ENCODE measurements at regions not wholly inside any gene's neighbourhood (a gene's known extent, or its start where the extent isn't known, plus 50 kb on each side); places are given as distances from the start of the nearest gene placed in this dataset.
"Not testable (repeated sequence)": the region's sequence is repeated elsewhere in the genome, so short reads cannot be mapped to it uniquely, and the experiment has no call there.

DNA sequence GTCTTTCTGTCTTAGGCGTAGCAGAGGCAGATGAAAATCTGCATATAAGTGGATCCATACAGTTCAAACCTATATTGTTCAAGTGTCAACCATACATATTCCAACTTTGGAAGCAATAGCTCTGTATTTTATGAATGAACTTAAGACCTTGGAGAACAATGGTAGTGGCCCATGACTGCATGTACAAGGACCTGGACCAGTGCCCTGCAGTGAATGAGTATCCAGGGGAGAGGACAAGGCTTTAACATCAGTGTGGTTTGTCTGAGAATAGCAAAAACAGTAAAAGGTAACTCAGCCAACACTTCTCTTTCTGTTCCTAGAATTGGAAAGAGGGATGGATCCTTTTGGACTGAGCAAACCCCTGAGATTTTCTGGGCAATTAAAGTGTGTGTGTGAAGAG lies 230.8 kb upstream of the LINC00305 start:
- H3K4me1 ChIP-seq (replicated peaks) = no peaks in the 10 kb centered on the region
- intact Hi-C loops (cut with DNase I) = no loop called here
- no peak overlapping the region for H3K27ac ChIP-seq
- no peak for TF ChIP-seq POLR2AphosphoS5 (IDR thresholded peaks at IDR 0.05)
- no peak for TF ChIP-seq POLR2A (IDR thresholded peaks at IDR 0.05)
- no peak for TF ChIP-seq CTCF (IDR thresholded peaks at IDR 0.05)
- no peak overlapping the region for H3K4me3 ChIP-seq
- no peaks in the 10 kb centered on the region for H3K27me3 ChIP-seq (replicated peaks; ENCODE audit: insufficient read depth)
- 97% methylated on average over 1 of the region's 1 CpG for WGBS
- no peaks in the 10 kb centered on the region for H3K9me3 ChIP-seq
- DNase-seq (ENCODE audit: low spot score) = no peak
- H3K36me3 ChIP-seq = no peaks in the 10 kb centered on the region

- DNase-seq (ENCODE audit: low spot score) = no peak
- Histone ChIP-seq H3K9me3 (no peaks in the 10 kb centered on the region), H3K27me3 (replicated peaks; ENCODE audit: insufficient read depth) (no peaks in the 10 kb centered on the region), H3K4me1 (replicated peaks) (no peaks in the 10 kb centered on the region), H3K27ac (no peak overlapping the region), H3K36me3 (no peaks in the 10 kb centered on the region), H3K4me3 (no peak overlapping the region)
- 82% methylated on average over 4 of the region's 4 CpGs for WGBS
- intact Hi-C loops (cut with DNase I) = no loop called here
- no peak for TF ChIP-seq POLR2A (IDR thresholded peaks at IDR 0.05)
- TF ChIP-seq CTCF (IDR thresholded peaks at IDR 0.05) = no peak
- no peak for TF ChIP-seq POLR2AphosphoS5 (IDR thresholded peaks at IDR 0.05)
These were observed 228.6 kb upstream of the LINC00305 start for GRCh38 chr18:64377446-64377845.

GRCh38 chr18:64372850-64373249 lies 224.0 kb upstream of the LINC00305 start:
- TF ChIP-seq CTCF (IDR thresholded peaks at IDR 0.05) = no peak
- no peak for TF ChIP-seq POLR2AphosphoS5 (IDR thresholded peaks at IDR 0.05)
- no peak for TF ChIP-seq POLR2A (IDR thresholded peaks at IDR 0.05)
- intact Hi-C loops (cut with DNase I) = no loop called here
- Histone ChIP-seq H3K36me3 (no peaks in the 10 kb centered on the region), H3K4me3 (no peak overlapping the region), H3K27me3 (replicated peaks; ENCODE audit: insufficient read depth) (no peaks in the 10 kb centered on the region), H3K9me3 (no peaks in the 10 kb centered on the region), H3K27ac (no peak overlapping the region), H3K4me1 (replicated peaks) (no peaks in the 10 kb centered on the region)
- WGBS = 85% methylated on average over 2 of the region's 2 CpGs
- DNase-seq (ENCODE audit: low spot score) = no peak

GRCh38 chr18:64369830-64370440 lies 221.0 kb upstream of the LINC00305 start:
- intact Hi-C loops (cut with DNase I); DNase-seq (ENCODE audit: low spot score): not testable (repeated sequence)

GRCh38 chr18:64365106-64365505 lies 216.2 kb upstream of the LINC00305 start:
- no peak overlapping the region for H3K27ac ChIP-seq
- no peaks in the 10 kb centered on the region for H3K4me1 ChIP-seq (replicated peaks)
- DNase-seq (ENCODE audit: low spot score) = no peak
- H3K27me3 ChIP-seq (replicated peaks; ENCODE audit: insufficient read depth) = no peaks in the 10 kb centered on the region
- H3K36me3 ChIP-seq = no peaks in the 10 kb centered on the region
- TF ChIP-seq POLR2AphosphoS5 (IDR thresholded peaks at IDR 0.05) (no peak), POLR2A (IDR thresholded peaks at IDR 0.05) (no peak), CTCF (IDR thresholded peaks at IDR 0.05) (no peak)
- WGBS = 79% methylated on average over 4 of the region's 4 CpGs
- no peaks in the 10 kb centered on the region for H3K9me3 ChIP-seq
- no peak overlapping the region for H3K4me3 ChIP-seq
- intact Hi-C loops (cut with DNase I) = no loop called here

More at GRCh38 chr18:64369830-64370440, 221.0 kb upstream of the LINC00305 start:
- H3K36me3 ChIP-seq; H3K9me3 ChIP-seq; H3K27me3 ChIP-seq (replicated peaks; ENCODE audit: insufficient read depth); H3K27ac ChIP-seq; H3K4me1 ChIP-seq (replicated peaks); H3K4me3 ChIP-seq: not testable (repeated sequence)
- WGBS = 58% methylated on average over 6 of the region's 8 CpGs
